Stimulated activated CD4-positive, alpha-beta T cell treated with anti-CD3 and anti-CD28 coated beads, Interleukin-12 subunit alpha, Interleukin-12 subunit beta, amount 100 ng/mL, for 4 hours (primary cell): ENCODE measurements at regions not wholly inside any gene's neighbourhood (a gene's known extent, or its start where the extent isn't known, plus 50 kb on each side); places are given as distances from the start of the nearest gene placed in this dataset.

ENCODE experiments used
- DNase-seq: peaks from one replicate; pipeline ENCODE4 v3.0.0-alpha.2; 2020

DNA sequence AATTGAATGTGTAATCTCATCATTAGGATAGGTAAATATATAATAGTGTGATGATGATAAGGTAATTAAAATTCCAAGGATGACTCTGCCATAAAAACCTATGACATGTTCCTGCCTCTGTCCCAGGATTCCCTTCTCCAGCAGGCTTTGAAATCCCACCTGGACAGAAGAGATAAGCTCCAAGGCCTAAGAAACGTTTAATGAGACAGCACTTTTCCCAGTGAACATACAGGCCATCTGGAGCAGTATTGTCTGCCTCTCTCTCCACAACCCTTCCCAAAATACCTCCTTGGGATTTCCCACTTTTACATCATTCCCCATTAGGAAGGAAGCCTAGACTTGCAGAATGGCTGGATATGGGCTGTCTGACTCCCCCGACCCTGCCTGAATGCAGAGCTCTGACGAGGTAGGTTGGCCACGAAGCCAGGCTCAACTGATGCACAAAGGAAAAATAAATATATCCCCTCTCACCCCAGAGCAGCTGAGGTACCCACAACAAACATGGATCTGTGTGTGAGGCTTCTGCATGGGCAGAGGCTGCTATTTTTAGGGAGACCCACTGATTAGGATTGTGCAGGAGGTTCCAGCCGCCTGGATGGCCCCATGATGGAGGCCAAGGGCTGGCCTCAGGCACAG lies 71.0 kb downstream of the TMPRSS5 start:
- DNase-seq: no peak

DNA sequence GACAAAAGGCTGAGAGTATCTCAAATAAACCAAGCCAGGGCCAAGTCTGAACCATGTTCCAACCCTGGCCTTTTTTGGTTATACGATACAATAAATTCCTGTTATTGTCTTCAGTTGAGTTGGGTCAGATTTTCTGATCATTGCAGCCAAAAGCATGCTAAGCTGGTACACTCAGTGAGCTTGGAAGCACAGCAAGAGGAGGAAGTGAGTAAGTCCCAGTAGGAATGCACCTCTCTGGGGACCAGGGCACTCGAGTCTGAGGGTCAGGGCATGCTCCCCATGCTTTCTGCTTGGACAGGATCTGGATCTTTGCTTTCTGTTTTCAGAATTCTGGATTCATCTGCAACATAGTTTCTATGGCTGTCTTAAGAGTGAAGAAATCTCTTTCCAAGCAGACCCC lies 73.1 kb downstream of the TMPRSS5 start:
- no peak for DNase-seq

DNA sequence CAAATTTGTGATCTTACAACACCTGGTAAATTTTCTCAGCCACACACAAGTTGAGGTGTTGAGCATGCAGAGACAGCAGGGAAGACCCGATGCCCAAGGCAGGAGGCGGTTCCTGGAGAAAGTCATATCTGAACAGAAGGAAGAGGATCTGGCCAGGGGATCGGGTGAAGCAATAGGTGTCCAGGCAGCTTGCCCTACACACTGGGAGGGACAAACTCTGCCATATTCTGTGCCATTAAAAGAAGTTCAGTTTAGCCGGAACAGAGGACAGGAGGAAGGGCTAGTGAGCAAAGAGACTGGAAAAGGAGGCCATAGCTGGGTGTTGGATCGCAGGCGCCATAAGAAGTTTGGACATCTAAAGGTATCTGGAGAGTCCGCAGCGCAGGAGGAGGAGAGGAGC lies 76.5 kb downstream of the TMPRSS5 start:
- no peak for DNase-seq

DNA sequence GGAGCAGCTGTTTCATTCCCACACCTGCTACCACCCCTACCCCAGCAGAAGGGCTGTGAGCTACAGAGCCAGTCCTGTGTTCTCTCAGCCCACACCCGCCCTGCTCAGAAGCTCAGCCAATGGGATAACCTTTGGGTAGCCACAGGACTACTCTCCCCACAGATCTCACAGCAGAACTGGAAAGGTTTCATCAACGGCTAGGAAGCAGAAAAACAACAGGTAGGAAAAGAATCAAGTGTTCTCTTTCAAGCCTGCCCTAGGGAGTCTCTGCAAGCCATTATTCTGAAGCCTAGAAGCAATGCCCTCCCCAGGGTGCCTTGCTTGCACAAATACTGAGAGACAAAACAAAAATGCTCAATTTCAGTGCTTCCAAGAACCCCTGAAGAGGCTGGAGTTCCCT lies 77.2 kb downstream of the TMPRSS5 start:
- DNase-seq: no peak

DNA sequence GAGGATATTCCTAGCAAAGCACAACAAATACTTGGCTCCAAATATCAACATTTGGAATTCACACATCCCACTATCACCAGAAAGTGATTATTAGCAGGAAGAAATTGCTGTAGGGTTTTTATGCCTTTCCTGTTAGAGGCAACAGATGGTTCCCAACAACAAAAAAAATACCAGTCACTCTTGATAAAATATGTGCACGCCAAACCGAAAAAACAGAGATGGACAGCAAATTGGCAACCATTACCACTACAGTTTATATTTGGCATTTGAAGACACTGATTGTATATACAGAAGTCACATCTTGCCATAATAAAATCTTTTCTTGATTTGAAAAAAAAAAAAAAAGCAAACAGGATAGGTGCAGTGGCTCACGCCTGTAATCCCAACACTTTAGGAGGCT lies 78.2 kb downstream of the TMPRSS5 start:
- DNase-seq: no peak

DNA sequence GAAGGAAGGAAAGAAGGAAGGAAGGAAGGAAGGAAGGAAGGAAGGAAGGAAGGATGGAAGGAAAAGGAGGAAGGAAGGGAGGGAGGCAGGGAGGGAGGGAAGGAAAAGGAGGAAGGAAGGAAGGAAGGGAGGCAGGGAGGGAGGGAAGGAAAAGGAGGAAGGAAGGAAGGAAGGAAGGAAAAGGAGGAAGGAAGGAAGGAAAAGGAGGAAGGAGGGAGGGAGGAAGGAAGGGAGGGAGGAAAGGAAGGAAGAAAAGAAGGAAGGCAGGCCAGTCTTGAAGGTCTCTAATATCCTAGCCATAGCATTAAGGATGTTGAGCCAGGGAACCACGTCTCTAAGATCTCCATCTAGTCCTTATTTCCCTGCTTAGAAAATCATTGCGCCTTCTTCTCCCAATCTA lies 78.8 kb downstream of the TMPRSS5 start:
- DNase-seq: no peak

DNA sequence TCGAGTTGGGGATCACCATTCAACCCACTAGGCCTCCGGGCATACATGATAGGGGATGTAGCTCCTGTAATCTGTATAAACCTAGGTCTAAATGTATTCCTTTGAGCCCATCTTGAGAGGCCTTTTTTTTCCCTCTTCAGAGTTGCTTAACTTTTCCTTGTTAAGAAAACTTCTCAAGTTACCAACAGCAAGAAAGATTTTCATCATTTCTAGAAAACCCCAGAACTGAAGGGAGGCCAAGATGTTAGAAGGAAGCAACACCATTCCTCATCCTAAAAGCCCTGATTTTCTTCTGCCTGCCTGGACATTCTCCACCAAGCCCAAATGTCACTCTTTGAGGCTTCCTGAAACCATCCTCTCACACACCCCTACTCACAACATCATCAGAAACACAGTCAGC lies 79.4 kb downstream of the TMPRSS5 start:
- DNase-seq: no peak

DNA sequence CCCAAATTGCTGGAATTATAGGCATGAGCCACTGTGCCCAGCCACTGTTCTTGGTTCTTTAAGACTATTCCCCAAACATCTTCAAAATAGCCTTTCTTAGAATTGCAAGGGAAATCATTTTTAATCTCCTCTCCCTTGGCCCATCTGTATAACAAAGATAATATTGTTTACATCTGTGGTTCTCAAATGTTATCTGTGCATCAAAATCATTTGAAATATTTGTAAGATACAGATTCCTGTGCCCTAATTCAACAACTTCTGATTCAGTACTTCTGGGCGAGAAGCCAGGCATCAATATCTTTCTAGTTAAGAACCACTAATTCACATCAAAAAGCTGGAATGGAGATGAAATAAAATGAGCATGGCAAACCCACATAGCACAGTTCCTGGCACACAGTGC lies 83.0 kb downstream of the TMPRSS5 start:
- no peak for DNase-seq

DNA sequence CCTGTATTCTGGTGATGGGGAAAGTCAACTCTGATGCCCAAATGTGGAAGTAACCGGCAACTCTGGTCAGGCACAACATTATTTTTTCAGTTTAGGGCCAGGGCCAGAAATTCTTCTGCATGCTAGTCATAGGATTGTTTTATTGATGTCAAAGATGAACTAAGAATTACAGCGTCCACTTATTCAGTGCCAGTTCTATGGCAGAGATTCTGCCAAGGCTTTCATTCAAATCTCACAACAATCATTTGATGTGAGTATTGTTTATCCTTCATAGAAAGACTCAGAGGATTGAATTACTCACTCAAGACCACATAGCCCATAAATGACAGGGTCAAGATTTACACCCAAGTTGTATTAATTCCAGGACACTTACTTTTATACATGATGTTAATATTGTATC lies 87.7 kb downstream of the TMPRSS5 start:
- DNase-seq: no peak

DNA sequence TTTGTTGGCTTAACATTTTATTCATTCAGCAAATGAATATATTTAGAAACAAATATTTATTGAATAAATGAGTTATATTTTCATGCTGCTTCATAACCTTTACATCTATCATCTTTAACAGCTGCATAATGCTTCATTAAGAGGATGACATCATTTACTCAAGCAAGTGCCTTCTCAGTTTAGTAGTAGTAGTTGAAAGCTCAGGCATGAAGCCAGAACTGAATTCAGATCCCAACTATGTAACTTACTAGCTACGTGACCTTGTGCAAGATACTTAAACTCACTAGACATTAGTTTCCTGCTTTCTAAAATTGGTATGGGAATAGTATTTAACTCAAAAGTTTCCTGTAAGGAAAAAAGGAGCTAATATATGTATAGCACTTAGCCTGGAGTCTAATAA lies 90.3 kb downstream of the TMPRSS5 start:
- no peak for DNase-seq

DNA sequence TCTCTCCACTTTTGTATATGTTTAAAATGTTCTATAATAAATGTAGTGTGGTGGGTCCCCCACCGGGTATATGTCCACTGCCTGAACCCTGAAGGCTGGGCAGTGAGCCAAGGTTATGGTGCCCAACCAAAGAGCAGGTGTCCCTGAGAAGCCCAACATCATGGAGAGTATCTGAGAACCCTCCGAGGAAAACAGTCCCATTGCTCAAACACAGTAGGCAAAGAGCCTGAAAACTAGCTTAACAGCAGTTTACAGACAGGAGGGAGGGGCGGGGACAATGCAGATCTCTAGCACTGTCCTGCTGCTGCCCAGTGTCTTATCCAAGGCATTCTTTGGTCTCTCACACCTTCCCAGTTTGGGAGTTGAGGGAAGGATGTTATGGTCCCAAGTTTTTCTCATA lies 91.0 kb downstream of the TMPRSS5 start:
- DNase-seq: no peak

DNA sequence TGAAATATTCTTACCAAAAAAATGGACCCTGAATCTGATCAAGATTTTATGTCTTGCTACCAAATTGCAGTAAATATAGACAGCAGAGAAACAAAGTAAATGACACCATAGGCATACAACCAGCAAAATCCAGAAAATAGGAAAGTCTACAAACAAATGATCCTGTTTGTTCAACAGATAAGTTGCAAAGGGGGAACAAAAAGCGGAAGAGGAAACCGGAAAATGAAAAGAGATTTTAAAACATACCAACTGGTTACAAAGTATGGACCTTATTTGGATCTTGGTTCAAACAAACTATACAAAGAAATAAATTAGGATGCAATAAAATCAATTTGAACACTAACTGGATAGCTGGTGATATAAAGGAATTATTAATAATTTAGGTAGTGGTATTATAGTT lies 92.0 kb downstream of the TMPRSS5 start:
- no peak for DNase-seq

DNA sequence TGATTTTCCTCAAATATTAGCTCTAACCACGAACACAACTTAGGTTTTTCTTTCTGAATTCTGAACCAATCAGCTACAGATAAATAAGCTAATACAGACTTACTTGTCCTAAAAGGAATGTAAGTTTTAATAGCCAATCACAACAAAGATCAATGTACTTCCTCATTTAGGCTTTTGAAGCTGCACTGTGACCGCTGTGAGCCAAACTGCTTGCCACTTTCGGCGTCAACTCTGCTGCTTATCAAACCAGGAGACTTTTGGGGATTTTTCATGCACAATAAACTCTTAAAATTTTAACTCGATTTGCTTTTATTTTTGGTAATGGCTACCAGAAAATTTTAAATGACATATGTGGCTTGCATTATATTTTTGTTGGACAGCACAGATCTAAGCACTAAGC lies 92.5 kb downstream of the TMPRSS5 start:
- no peak for DNase-seq

DNA sequence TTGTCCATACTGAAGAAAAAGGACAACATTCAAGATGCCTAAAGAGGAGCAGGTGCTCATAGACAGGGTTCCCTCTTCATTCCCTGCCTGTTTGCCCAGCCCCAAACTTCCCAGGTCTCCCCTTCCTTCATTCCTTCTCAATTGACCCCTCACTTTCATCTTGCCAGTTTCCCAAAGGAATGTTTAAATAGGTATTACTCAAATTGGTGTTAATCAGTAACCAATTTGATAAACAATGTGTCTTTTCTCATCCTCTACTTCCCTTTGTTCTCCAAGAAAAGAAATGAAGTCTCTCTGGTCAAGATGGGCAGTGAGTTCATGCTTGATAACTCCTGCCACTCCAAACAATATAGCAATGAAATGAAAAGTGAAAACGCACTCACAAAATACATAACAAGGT lies 101.9 kb downstream of the TMPRSS5 start:
- no peak for DNase-seq

DNA sequence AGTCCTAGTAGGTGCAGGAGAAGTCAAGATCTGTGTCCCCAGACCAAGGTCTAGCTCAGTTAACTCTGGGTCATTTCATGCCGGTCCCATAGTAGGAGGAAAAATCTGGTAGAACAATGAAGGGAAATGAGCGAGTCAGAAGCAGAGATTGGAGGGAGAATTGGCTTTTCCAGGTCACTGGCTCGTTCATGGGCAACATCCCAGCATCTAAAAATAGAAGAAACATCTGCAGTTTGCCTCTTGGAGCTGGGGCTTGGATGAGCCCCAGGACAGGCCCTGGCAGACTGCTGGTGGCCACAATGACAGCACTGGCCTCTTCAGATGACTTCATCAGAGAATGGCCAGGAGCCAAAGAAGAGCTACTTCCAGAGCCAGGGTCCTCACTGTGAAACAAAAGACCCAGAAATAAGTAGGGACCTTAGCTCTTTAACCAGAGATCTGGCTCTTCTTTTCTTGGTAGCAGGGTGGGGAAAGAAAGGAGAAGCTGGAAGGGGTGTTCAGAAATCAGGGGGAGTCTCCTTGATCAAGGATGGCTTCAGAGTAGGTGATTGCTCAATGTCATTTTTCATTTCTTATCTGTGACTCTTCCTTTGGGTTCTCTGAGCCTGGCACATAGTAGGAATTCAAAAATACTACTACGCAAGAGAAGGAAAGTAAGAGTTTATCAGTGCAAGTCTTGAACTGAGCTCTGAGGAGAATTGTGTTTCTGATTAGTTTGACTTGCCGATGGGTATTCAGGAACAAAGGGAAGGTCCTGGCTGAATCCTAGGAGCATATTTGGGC lies 102.6 kb downstream of the TMPRSS5 start:
- DNase-seq: no peak

DNA sequence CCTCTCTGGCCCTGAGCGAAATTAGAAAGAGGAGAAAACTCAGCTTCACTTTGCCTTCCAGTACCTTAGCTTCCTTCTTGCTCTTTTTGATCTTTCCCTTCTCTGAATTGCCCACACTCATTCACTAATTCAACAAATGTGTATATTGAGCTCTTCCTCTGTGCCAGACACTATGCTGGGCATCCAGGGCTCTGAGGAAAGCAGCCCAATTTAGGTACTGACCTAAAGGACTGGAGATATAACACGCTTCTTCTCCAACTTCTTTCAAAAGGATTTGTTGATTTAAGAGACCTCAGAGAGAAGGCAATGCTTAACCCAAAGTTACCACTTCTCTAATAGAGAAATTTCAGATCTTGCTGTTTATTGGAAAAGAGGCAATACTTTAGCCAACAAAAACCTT lies 103.6 kb downstream of the TMPRSS5 start:
- DNase-seq: no peak

DNA sequence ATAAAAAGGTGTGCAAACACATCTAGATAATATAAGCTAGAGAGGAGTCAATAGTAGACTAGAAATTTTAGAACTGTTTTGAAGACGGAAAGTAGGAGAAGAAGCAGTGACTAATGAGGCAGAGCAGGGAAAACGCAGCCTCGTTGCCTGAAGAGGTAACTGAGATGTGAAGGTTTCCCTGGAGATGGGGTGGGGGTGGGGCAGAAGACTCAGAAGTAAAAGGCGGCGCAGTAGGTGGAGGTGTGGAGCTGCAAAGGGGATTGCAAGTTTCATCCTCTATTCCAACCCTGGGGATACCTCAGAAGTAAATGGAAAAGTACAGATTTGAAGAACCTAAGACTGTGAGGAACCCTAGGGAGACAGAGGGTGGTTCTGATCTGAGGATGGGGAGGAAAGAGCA lies 109.5 kb downstream of the TMPRSS5 start:
- DNase-seq: no peak

DNA sequence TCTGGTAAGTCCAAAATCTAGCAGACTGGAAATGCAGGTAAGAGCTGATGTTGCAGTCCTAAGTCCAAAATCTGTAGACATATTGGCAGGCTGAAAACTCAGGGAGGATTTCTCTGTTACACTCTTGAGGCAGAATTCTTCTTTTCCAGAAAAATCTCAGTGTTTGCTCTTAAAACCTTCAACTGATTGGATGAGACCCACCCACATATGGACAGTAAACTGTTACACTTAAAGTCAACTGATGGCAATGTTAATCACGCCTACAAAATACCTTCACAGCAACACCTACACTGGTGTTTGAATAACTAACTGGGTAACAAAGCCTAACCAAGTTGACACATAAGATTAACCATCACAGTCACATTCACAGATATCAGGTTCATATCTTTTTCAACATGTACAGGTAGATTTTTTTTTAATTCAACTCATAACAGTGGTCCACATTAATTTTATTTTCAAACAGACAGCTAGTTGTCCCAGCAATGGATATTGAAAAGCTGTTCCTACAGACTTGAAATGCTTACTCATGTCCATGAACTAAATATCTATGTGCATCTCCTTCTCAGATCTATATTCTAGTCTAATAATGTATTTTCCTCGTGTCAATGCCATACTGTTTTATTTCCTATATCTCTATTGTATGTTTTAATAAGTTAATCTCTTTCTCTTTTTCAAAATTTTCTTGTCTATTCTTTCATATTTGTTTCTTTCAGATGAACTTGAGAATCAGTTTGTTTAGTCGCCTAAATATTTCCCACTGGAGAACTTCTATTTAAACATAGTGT lies 110.1 kb downstream of the TMPRSS5 start:
- no peak for DNase-seq

DNA sequence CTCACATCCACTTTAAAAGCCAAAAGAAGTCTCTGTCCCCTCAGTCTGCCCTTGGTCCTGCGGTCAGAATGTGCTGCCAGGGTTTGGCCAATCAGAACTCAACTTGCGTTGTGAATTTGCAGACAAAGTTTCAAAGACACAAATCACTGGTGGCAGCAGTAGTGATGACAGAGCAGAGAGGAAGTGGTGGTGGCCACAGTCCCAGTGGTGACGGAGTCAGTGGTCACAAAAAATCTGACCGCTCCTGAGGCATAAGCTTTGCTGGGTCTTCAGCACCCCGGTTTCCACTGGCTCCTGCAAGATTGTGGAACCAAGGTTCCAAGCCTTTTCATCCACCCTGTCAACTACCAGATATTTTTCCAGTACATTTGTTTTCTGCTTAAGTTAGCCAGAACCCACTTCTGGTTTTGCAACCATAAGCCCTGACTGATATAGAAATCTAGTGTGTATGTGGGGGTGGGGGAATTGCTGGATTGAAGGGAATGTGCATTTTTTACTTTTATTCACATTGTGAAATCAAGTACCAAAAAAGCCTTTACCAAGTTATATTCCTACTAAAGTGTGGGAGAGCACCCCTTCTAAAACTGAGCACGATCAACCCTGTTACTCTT lies 112.3 kb downstream of the TMPRSS5 start:
- no peak for DNase-seq

DNA sequence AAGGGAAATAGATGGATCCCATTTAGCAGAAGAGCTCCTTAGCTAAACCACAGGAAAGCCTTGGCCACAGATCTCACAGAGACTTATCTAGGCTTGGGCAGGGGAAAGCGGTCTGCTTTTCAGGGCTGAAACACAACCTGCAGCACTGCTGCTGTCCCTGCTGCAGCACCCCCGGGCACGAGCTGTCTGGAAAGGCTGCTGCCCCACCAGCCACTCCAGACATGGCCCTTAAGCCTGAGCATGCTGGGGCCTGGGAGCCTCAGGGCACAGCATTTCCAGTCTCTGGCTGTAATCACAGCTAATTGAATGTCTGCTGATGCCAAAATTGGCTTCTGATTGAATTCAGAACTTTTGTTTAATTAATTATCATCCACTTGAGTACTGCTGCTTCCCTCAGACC lies 115.0 kb downstream of the TMPRSS5 start:
- no peak for DNase-seq

DNA sequence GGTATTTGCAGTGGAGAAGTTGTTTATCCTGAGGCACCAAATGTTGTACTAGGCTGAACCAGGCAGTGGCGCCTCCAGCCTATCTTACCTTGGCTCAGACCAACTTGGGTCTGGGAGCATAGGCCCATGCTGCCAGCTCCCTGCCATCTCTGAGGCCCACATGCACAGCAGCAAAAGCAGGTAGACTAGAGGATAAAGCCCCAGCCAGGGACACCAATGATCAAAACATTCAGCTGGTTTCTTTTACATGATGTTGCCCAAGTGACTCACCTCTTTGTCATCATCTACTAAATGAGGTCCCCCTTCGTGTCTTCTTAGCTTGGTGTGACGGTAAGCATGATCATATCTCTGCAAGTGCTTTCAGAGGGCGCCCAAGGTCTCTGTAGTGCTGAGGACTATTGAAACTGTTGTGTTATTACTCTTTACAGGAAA lies 112.1 kb upstream of the DRD2 start:
- no peak for DNase-seq

DNA sequence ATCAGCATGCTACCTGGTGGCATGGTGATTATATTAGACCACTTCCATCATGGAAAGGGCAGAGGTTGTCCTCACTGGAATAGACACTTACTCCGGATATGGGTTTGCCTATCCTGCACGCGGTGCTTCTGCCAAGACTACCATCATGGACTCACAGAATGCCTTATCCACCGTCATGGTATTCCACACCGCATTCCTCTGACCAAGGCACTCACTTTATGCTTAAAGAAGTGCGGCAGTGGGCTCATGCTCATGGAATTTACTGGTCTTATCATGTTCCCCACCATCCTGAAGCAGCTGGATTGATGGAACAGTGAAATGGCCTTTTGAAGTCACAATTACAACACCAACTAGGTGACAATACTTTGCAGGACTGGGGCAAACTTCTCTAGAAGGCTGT lies 109.2 kb upstream of the DRD2 start:
- DNase-seq: no peak

DNA sequence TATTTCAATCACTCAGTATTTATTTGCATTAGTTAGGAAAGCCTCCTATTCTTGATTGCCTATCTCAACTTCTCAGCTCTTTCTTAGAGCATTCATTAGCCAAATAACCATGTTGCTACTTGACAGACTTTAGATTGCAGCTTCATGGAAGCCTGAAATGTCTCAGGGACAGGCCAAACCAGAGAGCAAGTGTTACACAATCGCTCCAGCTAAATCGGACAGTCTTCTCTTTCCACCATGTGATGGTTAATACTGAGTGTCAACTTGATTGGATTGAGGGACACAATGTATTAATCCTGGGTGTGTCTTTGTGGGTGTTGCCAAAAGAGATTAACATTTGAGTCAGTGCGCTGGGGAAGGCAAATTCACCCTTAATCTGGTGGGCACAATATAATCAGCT lies 106.5 kb upstream of the DRD2 start:
- no peak for DNase-seq
